AG09319 (cell line): ENCODE measurements at regions not wholly inside any gene's neighbourhood (a gene's known extent, or its start where the extent isn't known, plus 50 kb on each side); places are given as distances from the start of the nearest gene placed in this dataset.

Source experiments
- DNase-seq: peaks from one replicate; pipeline ENCODE4 v3.0.0-alpha.2; 2010; ENCODE audit warnings: low read depth; ENCODE audit errors: extremely low read depth
- TF ChIP-seq, protein P1 (sequence below): IDR thresholded peaks from 2 replicates; pipeline ENCODE4 v1.5.1; 2011; ENCODE audit warnings: low read depth, mild to moderate bottlenecking, inconsistent platforms, low read length, moderate library complexity

GRCh38 chr2:42978887-42979415 lies 186.6 kb upstream of the HAAO start:
- TF ChIP-seq, protein P1, sequence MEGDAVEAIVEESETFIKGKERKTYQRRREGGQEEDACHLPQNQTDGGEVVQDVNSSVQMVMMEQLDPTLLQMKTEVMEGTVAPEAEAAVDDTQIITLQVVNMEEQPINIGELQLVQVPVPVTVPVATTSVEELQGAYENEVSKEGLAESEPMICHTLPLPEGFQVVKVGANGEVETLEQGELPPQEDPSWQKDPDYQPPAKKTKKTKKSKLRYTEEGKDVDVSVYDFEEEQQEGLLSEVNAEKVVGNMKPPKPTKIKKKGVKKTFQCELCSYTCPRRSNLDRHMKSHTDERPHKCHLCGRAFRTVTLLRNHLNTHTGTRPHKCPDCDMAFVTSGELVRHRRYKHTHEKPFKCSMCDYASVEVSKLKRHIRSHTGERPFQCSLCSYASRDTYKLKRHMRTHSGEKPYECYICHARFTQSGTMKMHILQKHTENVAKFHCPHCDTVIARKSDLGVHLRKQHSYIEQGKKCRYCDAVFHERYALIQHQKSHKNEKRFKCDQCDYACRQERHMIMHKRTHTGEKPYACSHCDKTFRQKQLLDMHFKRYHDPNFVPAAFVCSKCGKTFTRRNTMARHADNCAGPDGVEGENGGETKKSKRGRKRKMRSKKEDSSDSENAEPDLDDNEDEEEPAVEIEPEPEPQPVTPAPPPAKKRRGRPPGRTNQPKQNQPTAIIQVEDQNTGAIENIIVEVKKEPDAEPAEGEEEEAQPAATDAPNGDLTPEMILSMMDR, result no peak
- no peak for DNase-seq

GRCh38 chr2:42978175-42978886 lies 185.9 kb upstream of the HAAO start:
- no peak for DNase-seq
- TF ChIP-seq, protein P1, result no peak

GRCh38 chr2:42977270-42978174 lies 185.1 kb upstream of the HAAO start:
- TF ChIP-seq, protein P1, result no peak
- no peak for DNase-seq

GRCh38 chr2:42976351-42976750 lies 184.0 kb upstream of the HAAO start:
- TF ChIP-seq, protein P1, result no peak
- no peak for DNase-seq

- no peak for DNase-seq
- TF ChIP-seq, protein P1, result peak; percentile 95
Measured at GRCh38 chr2:42974721-42975717, 182.6 kb upstream of the HAAO start.

DNA sequence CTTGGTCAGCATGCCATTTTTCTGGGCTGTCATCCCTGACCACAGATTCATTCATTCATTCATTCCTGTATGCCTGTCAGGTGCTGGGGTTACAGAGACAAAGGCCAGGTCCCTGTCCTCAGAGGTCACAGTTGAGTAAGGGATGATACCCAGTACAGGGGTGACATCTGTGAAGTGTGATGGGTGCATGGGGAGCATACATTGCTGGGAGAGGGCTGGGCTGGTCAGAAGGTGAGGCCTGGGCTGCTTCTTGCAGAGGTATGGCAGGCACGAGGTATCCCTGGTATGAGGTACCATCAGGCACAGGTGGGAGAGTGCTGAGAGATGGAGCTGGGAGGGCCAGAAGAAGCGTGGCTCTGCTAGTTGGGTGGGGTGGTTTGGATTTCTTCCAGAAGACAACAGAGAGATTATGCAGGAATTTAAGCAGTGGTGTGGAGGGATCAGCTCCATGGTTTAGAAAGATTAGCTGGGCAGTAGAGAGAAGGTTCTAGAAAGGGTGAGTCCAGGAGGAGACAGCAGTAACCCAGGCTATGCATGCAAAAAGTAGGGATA lies 181.9 kb upstream of the HAAO start:
- no peak for DNase-seq
- TF ChIP-seq, protein P1, result no peak
